ENCODE measurements at regions not wholly inside any gene's neighbourhood (a gene's known extent, or its start where the extent isn't known, plus 50 kb on each side); places are given as distances from the start of the nearest gene placed in this dataset.

DNA sequence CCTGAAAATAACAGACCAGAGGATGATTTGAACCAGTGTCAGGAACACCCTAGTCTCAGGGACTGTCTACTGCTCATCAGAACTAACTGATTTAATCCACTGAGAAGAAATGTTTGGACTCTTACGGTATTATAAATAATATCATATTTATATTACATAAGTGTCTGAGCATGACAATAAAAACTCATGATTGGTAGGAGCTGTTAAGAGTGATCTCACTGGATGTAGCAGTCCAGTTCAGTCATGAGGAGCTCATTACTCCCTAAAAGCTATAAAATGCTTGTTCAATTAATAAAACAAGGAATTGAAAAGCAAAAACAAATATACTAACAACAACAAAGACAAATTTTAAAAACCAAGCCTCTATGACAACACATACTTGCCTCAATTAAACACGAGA is 68.8 kb upstream of the BCL9 start:
- no peak overlapping the region for H4K8ac ChIP-seq (ENCODE audit: low read depth in 2 of 2, low read length in 2 of 2)
- no peak overlapping the region for H3K4me3 ChIP-seq (ENCODE audit: insufficient read depth, low read depth, low read length)
- H4K5ac ChIP-seq (ENCODE audit: low read depth, low read length): no peak overlapping the region
- no peak overlapping the region for H2AK5ac ChIP-seq (ENCODE audit: low read depth, low read length)
- no peak overlapping the region for H3K14ac ChIP-seq (replicated peaks; ENCODE audit: low read depth, low read length)
- intact Hi-C loops (cut with micrococcal nuclease) (no loop called here), in situ Hi-C loops (cut with MboI; ENCODE audit: low sequenced_read_pairs) (no loop called here), dilution Hi-C loops (cut with HindIII; ENCODE audit: low sequenced_read_pairs, unreplicated experiment) (no loop called here)
- H3K4me2 ChIP-seq (ENCODE audit: low read depth, low read length): no peak overlapping the region
- H3K9me1 ChIP-seq (ENCODE audit: insufficient read depth, low read length): no peaks in the 10 kb centered on the region
- H3K23ac ChIP-seq (ENCODE audit: low read depth, low read length): no peak overlapping the region
- no peak overlapping the region for H3K4ac ChIP-seq (ENCODE audit: low read depth, low read length)
- no peak overlapping the region for H3K18ac ChIP-seq (ENCODE audit: low read depth, low read length)
- no CpG with 5 or more reads among the region's 2 CpGs for WGBS, 2 experiments (ENCODE audit: extremely low coverage in 2 of 2, insufficient read length in 1 of 2)
- no peak overlapping the region for H2BK120ac ChIP-seq (ENCODE audit: low read depth, low read length)
- DNase-seq (no peak), ATAC-seq (ENCODE audit: low read depth) (no peak)
- no peak overlapping the region for H3K9ac ChIP-seq (ENCODE audit: low read depth, low read length)
- H3K27me3 ChIP-seq (ENCODE audit: control insufficient read depth, insufficient read depth, low read length): no peaks in the 10 kb centered on the region
- H4K91ac ChIP-seq (ENCODE audit: insufficient read depth, low read depth, low read length): no peak overlapping the region
- no peak overlapping the region for H2BK20ac ChIP-seq (ENCODE audit: low read depth, low read length)
- no peaks in the 10 kb centered on the region for H4K20me1 ChIP-seq (ENCODE audit: insufficient read depth, low read length)
- H3K27ac ChIP-seq (ENCODE audit: insufficient read depth, low read length): no peak overlapping the region
- ChIA-PET CTCF (no interaction called here), POLR2A (ENCODE audit: unreplicated experiment) (no interaction called here)
- no peaks in the 10 kb centered on the region for H3K9me3 ChIP-seq (ENCODE audit: control insufficient read depth, insufficient read depth, low read length)
- no peak overlapping the region for H2AFZ ChIP-seq (replicated peaks; ENCODE audit: low read length, poor library complexity)
- TF ChIP-seq MAFK (IDR thresholded peaks at IDR 0.05; ENCODE audit: low read depth, low read length): no peak
- no peak for TF ChIP-seq MXI1 (IDR thresholded peaks at IDR 0.05; ENCODE audit: borderline replicate concordance, low read depth, low read length)
- no peak overlapping the region for H2BK5ac ChIP-seq (ENCODE audit: low read depth, low read length, poor library complexity, severe bottlenecking)
- H2BK15ac ChIP-seq (ENCODE audit: low read depth, low read length): no peak overlapping the region
- no peaks in the 10 kb centered on the region for H3K79me1 ChIP-seq (ENCODE audit: low read depth in 1 of 2, low read length in 2 of 2)
- H3K4me1 ChIP-seq (ENCODE audit: control insufficient read depth, insufficient read depth, low read length): no peaks in the 10 kb centered on the region
- no peak overlapping the region for H3K56ac ChIP-seq (ENCODE audit: extremely low read depth, insufficient read depth, low read length)
- no TSS peak for BruUV-seq (replicated peaks)
- no peak overlapping the region for H2AK9ac ChIP-seq (replicated peaks; ENCODE audit: low read depth, low read length, poor library complexity)
- no peaks in the 10 kb centered on the region for H3K36me3 ChIP-seq (ENCODE audit: control insufficient read depth, insufficient read depth, low read length)
